C4-2B (cell line): ENCODE measurements at regions not wholly inside any gene's neighbourhood (a gene's known extent, or its start where the extent isn't known, plus 50 kb on each side); places are given as distances from the start of the nearest gene placed in this dataset.

Experiments
- H3K27ac ChIP-seq: fragments of 450-650 bp; 2 replicates; pipeline ENCODE4 v1.5.1; 2017
- ZFX ChIP-seq: fragments of 450-650 bp; IDR thresholded peaks from 2 replicates; pipeline ENCODE4 v1.6.1; 2017
- TF ChIP-seq, protein P1 (sequence below): fragments of 450-650 bp; conservative IDR thresholded peaks from 2 replicates; pipeline ENCODE4 v1.5.1; 2017; ENCODE audit warnings: mild to moderate bottlenecking

DNA sequence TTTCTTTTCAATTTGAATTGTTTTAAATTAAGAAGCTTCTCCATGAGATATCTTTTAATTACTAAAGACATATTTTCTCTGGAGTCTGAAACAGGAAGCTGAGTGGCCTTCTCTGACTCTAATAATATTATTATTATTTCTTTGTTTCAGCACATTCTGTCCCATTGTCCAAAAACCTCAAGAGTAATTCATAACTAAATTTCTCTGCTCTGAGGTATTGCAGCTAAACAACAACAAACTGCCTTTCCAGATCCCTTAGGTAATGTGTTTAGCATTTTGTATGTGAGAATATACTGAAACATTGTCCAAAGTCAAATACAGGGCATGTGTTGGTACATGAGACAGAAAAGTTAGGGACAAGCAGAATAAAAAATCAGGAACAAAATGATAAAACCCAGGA is 199.0 kb upstream of the FAR2 start:
- TF ChIP-seq, protein P1, sequence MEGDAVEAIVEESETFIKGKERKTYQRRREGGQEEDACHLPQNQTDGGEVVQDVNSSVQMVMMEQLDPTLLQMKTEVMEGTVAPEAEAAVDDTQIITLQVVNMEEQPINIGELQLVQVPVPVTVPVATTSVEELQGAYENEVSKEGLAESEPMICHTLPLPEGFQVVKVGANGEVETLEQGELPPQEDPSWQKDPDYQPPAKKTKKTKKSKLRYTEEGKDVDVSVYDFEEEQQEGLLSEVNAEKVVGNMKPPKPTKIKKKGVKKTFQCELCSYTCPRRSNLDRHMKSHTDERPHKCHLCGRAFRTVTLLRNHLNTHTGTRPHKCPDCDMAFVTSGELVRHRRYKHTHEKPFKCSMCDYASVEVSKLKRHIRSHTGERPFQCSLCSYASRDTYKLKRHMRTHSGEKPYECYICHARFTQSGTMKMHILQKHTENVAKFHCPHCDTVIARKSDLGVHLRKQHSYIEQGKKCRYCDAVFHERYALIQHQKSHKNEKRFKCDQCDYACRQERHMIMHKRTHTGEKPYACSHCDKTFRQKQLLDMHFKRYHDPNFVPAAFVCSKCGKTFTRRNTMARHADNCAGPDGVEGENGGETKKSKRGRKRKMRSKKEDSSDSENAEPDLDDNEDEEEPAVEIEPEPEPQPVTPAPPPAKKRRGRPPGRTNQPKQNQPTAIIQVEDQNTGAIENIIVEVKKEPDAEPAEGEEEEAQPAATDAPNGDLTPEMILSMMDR, result no peak
- no peak for TF ChIP-seq ZFX
- H3K27ac ChIP-seq, result no peak overlapping the region

DNA sequence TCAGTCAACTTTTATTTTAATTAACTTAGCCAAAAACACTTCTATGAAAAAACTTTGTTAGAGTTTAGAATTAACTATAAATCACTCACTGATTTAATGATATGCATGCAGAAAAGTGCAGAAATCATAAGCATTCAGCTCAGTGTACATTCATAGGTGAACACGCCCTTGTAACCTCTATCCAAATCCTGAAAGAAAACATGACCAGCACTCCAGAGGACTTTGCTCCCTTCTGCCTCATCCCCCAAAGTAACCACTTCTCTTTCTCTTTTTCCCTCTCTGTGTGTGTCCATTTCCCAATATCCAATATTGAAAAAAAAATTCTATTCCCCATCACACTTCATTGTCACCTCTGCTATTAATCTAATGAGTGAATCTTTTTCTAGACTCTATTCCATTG is 197.1 kb upstream of the FAR2 start:
- TF ChIP-seq, protein P1, result no peak
- no peak for TF ChIP-seq ZFX

DNA sequence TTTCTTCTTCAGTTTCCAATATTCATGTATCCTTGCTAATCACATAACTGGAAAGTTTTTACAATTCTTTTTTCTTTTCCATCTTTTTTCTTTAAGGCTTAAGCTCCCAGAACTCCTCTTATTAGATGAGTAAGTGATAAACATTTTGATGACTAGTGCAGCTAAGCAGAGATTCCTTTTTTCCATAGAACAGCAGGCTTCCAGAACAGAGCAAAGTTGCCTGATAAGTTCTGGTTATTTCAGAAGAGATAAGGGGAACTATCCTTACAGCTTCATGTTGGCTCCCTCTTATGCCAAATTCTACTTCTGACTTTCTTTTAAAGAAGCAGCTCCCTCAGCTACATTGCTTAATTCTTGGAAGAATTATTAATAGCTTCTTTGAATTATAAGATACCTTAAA is 194.7 kb upstream of the FAR2 start:
- TF ChIP-seq ZFX, result no peak
- TF ChIP-seq, protein P1, result no peak
- no peak overlapping the region for H3K27ac ChIP-seq

More for the DNA sequence above, 197.1 kb upstream of the FAR2 start:
- H3K27ac ChIP-seq, result no peak overlapping the region

DNA sequence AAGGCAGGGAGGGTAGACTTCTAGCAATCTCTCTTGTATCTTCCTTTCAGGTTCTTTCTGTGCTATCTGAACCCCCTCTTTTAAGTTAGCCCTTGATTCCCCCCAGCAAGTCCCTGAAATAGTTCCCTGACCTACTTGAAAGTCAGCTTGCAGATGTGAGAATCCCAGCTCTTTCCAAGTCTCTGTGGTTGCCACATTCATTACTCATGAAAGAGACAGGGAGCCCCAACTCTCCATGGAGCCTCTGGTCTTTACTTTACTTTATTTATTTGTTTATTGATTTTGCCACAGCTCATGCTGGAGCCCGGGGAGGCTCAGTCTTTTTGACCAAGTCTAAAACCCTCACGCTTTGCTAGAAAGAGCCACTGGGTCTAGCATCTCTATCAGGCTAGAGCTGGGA is 193.6 kb upstream of the FAR2 start:
- no peak overlapping the region for H3K27ac ChIP-seq

DNA sequence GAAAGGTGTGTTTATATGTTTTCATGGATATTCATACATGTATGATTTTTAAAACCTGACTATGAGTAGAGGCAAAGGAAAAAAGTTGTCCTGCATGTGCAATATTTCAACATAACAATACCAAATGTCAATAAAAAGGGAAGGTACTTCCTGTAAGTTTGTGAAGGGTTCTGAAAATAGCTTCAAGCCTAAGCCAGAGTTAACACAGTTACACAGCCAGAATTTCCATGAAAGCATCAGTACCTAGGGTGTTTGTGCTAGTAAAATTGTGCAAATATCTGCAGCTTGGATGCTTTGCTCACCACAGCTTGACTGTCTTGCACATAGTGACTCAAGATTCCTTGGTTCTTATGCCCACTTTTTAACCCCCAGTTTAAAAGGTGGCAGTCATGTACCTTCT is 193.1 kb upstream of the FAR2 start:
- H3K27ac ChIP-seq, result no peak overlapping the region
- no peak for TF ChIP-seq ZFX
- TF ChIP-seq, protein P1, result no peak

More for the DNA sequence above, 193.6 kb upstream of the FAR2 start:
- no peak for TF ChIP-seq ZFX
- TF ChIP-seq, protein P1, result no peak

DNA sequence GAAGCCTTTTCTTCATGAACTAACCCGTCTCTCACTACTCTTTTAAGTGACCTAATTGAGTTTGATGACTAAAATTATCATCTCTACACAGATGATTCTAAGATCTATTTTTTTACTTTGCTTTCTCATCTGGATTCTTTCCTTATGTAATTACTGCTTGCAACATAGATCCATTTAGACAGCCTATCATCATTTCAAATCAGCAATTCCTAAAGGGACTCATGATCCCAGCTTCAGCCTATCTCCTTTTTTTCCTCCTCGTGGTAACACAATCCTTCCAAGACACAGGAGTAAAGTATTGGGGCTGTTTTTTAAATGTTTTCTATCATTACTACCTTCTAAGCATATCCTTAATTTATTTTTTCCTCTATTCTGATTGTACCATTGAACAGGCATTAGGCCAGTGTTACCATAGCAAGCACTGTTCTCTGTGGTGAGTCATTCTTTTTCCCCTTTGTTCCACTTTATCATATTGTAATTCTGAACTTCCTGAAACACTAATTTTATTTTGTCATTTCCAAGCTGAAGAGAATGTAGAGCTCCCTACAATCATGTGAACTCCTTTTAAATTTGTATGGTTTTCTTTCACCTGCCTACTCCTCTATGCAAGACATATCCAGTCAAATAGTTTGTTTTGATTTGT is 190.4 kb upstream of the FAR2 start:
- no peak overlapping the region for H3K27ac ChIP-seq
- TF ChIP-seq, protein P1, result no peak
- TF ChIP-seq ZFX, result no peak

DNA sequence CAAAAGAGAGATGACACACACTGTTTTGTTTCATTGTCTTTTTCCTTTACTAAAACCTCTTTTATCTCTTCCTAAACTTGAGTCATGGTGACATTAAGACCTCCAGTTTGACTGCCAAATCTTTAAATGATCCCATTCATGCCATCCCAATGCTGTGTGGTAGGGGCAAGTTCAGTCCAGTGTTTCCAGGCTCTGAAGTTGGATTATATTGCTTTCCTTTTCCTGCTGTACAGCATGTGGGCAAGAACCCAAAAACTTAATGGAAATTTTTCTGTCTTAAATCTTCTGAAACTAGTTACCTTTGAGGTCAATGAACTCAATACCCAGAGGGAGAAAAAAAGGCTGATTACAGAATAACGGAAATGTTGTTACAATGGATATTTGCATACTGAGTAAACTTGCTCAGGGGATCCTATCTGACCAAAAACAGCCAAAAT is 187.1 kb upstream of the FAR2 start:
- TF ChIP-seq, protein P1, result no peak
- TF ChIP-seq ZFX, result no peak
- H3K27ac ChIP-seq, result no peak overlapping the region
